Sigmoid colon (tissue), 4 donors: ENCODE measurements at regions not wholly inside any gene's neighbourhood (a gene's known extent, or its start where the extent isn't known, plus 50 kb on each side); places are given as distances from the start of the nearest gene placed in this dataset.

Experiments
- CTCF ChIP-seq, 4 experiments: fragments of 450-650 bp in 3 of 4; fragments of 200-600 bp in 1 of 4; IDR thresholded peaks; one replicate each; pipeline ENCODE4 v1.5.1; 2016 to 2019; ENCODE audit warnings: antibody characterized with exemption in 4 of 4, mild to moderate bottlenecking in 3 of 4, moderate library complexity in 2 of 4
- POLR2A ChIP-seq, 2 donors: fragments of 450-650 bp; IDR thresholded peaks; one replicate each; pipeline ENCODE4 v1.6.1; 2016; ENCODE audit warnings: antibody characterized with exemption in 2 of 2, mild to moderate bottlenecking in 2 of 2, moderate library complexity in 2 of 2
- POLR2AphosphoS5 ChIP-seq, 4 donors: sonication (generic); formaldehyde crosslinking; IDR thresholded peaks; one replicate each; pipeline ENCODE4 v1.6.1; 2017; ENCODE audit warnings: antibody characterized with exemption in 4 of 4

GRCh38 chr1:36595349-36595748 is 112.6 kb upstream of the CSF3R start:
- TF ChIP-seq POLR2A (IDR thresholded peaks at IDR 0.05) (no peak), CTCF (IDR thresholded peaks at IDR 0.05) (no peak), POLR2AphosphoS5 (IDR thresholded peaks at IDR 0.05) (no peak)
